ENCODE measurements at regions not wholly inside any gene's neighbourhood (a gene's known extent, or its start where the extent isn't known, plus 50 kb on each side); places are given as distances from the start of the nearest gene placed in this dataset.

- H3K27me3 ChIP-seq (ENCODE audit: insufficient read depth, low read length), result peaks cover 74% of the 10 kb centered on the region
- H3K79me2 ChIP-seq (ENCODE audit: control insufficient read depth, insufficient read depth, low read length, unreplicated experiment), result no peaks in the 10 kb centered on the region
- no peak overlapping the region for H3K4me3 ChIP-seq (ENCODE audit: low read depth, low read length)
- no peaks in the 10 kb centered on the region for H3K36me3 ChIP-seq (ENCODE audit: insufficient read depth, low read length)
- H3K27ac ChIP-seq (ENCODE audit: low read depth, low read length), result no peak overlapping the region
- H3K4me1 ChIP-seq (ENCODE audit: control insufficient read depth, insufficient read depth, low read length, unreplicated experiment), result no peaks in the 10 kb centered on the region
- H2AFZ ChIP-seq (ENCODE audit: low read length, unreplicated experiment), result no peak overlapping the region
Observed at GRCh38 chr20:63089051-63089907, 82.5 kb upstream of the BHLHE23 start.

GRCh38 chr20:63087872-63088680 lies 81.3 kb upstream of the BHLHE23 start:
- Histone ChIP-seq H3K27ac (ENCODE audit: low read depth, low read length) (no peak overlapping the region), H3K4me1 (ENCODE audit: control insufficient read depth, insufficient read depth, low read length, unreplicated experiment) (no peaks in the 10 kb centered on the region), H3K27me3 (ENCODE audit: insufficient read depth, low read length) (peaks cover 80% of the 10 kb centered on the region), H3K79me2 (ENCODE audit: control insufficient read depth, insufficient read depth, low read length, unreplicated experiment) (no peaks in the 10 kb centered on the region), H3K36me3 (ENCODE audit: insufficient read depth, low read length) (no peaks in the 10 kb centered on the region), H3K4me3 (ENCODE audit: low read depth, low read length) (no peak overlapping the region), H2AFZ (ENCODE audit: low read length, unreplicated experiment) (no peak overlapping the region)

GRCh38 chr20:63087236-63087871 lies 80.6 kb upstream of the BHLHE23 start:
- Histone ChIP-seq H3K36me3 (ENCODE audit: insufficient read depth, low read length) (no peaks in the 10 kb centered on the region), H3K4me3 (ENCODE audit: low read depth, low read length) (no peak overlapping the region), H3K79me2 (ENCODE audit: control insufficient read depth, insufficient read depth, low read length, unreplicated experiment) (no peaks in the 10 kb centered on the region), H3K27ac (ENCODE audit: low read depth, low read length) (no peak overlapping the region), H2AFZ (ENCODE audit: low read length, unreplicated experiment) (no peak overlapping the region), H3K4me1 (ENCODE audit: control insufficient read depth, insufficient read depth, low read length, unreplicated experiment) (no peaks in the 10 kb centered on the region), H3K27me3 (ENCODE audit: insufficient read depth, low read length) (peaks cover 80% of the 10 kb centered on the region)

GRCh38 chr20:63086421-63087235 lies 79.9 kb upstream of the BHLHE23 start:
- H3K4me1 ChIP-seq (ENCODE audit: control insufficient read depth, insufficient read depth, low read length, unreplicated experiment), result no peaks in the 10 kb centered on the region
- peaks cover 76% of the 10 kb centered on the region for H3K27me3 ChIP-seq (ENCODE audit: insufficient read depth, low read length)

GRCh38 chr20:63085151-63085861 lies 78.5 kb upstream of the BHLHE23 start:
- H3K36me3 ChIP-seq (ENCODE audit: insufficient read depth, low read length), result no peaks in the 10 kb centered on the region
- no peak overlapping the region for H3K27ac ChIP-seq (ENCODE audit: low read depth, low read length)
- no peaks in the 10 kb centered on the region for H3K4me1 ChIP-seq (ENCODE audit: control insufficient read depth, insufficient read depth, low read length, unreplicated experiment)
- H2AFZ ChIP-seq (ENCODE audit: low read length, unreplicated experiment), result no peak overlapping the region
- no peaks in the 10 kb centered on the region for H3K79me2 ChIP-seq (ENCODE audit: control insufficient read depth, insufficient read depth, low read length, unreplicated experiment)
- no peak overlapping the region for H3K4me3 ChIP-seq (ENCODE audit: low read depth, low read length)
- peaks cover 69% of the 10 kb centered on the region for H3K27me3 ChIP-seq (ENCODE audit: insufficient read depth, low read length)

More at GRCh38 chr20:63086421-63087235, 79.9 kb upstream of the BHLHE23 start:
- Histone ChIP-seq H3K36me3 (ENCODE audit: insufficient read depth, low read length) (no peaks in the 10 kb centered on the region), H3K79me2 (ENCODE audit: control insufficient read depth, insufficient read depth, low read length, unreplicated experiment) (no peaks in the 10 kb centered on the region), H2AFZ (ENCODE audit: low read length, unreplicated experiment) (no peak overlapping the region), H3K27ac (ENCODE audit: low read depth, low read length) (no peak overlapping the region), H3K4me3 (ENCODE audit: low read depth, low read length) (no peak overlapping the region)

GRCh38 chr20:63084563-63084927 lies 77.8 kb upstream of the BHLHE23 start:
- Histone ChIP-seq H3K4me3 (ENCODE audit: low read depth, low read length) (no peak overlapping the region), H3K27ac (ENCODE audit: low read depth, low read length) (no peak overlapping the region), H3K79me2 (ENCODE audit: control insufficient read depth, insufficient read depth, low read length, unreplicated experiment) (no peaks in the 10 kb centered on the region), H3K36me3 (ENCODE audit: insufficient read depth, low read length) (no peaks in the 10 kb centered on the region), H3K27me3 (ENCODE audit: insufficient read depth, low read length) (peaks cover 69% of the 10 kb centered on the region), H2AFZ (ENCODE audit: low read length, unreplicated experiment) (no peak overlapping the region), H3K4me1 (ENCODE audit: control insufficient read depth, insufficient read depth, low read length, unreplicated experiment) (no peaks in the 10 kb centered on the region)

GRCh38 chr20:63083831-63084562 lies 77.2 kb upstream of the BHLHE23 start:
- no peak overlapping the region for H3K27ac ChIP-seq (ENCODE audit: low read depth, low read length)
- no peak overlapping the region for H2AFZ ChIP-seq (ENCODE audit: low read length, unreplicated experiment)
- no peaks in the 10 kb centered on the region for H3K36me3 ChIP-seq (ENCODE audit: insufficient read depth, low read length)
- no peaks in the 10 kb centered on the region for H3K79me2 ChIP-seq (ENCODE audit: control insufficient read depth, insufficient read depth, low read length, unreplicated experiment)
- no peaks in the 10 kb centered on the region for H3K4me1 ChIP-seq (ENCODE audit: control insufficient read depth, insufficient read depth, low read length, unreplicated experiment)
- peaks cover 74% of the 10 kb centered on the region for H3K27me3 ChIP-seq (ENCODE audit: insufficient read depth, low read length)
- H3K4me3 ChIP-seq (ENCODE audit: low read depth, low read length), result no peak overlapping the region

- Histone ChIP-seq H3K4me3 (ENCODE audit: low read depth, low read length) (no peak overlapping the region), H2AFZ (ENCODE audit: low read length, unreplicated experiment) (no peak overlapping the region), H3K4me1 (ENCODE audit: control insufficient read depth, insufficient read depth, low read length, unreplicated experiment) (no peaks in the 10 kb centered on the region), H3K27ac (ENCODE audit: low read depth, low read length) (no peak overlapping the region), H3K36me3 (ENCODE audit: insufficient read depth, low read length) (no peaks in the 10 kb centered on the region), H3K27me3 (ENCODE audit: insufficient read depth, low read length) (peaks cover 80% of the 10 kb centered on the region), H3K79me2 (ENCODE audit: control insufficient read depth, insufficient read depth, low read length, unreplicated experiment) (no peaks in the 10 kb centered on the region)
Observed at GRCh38 chr20:63082939-63083735, 76.4 kb upstream of the BHLHE23 start.

All from ACC112 (cell line).